ENCODE measurements at regions not wholly inside any gene's neighbourhood (a gene's known extent, or its start where the extent isn't known, plus 50 kb on each side); places are given as distances from the start of the nearest gene placed in this dataset.

GRCh38 chr3:22923711-22924110 lies 279.4 kb upstream of the UBE2E2 start:
- TF ChIP-seq GATA1 (IDR thresholded peaks at IDR 0.05; ENCODE audit: low read depth, low read length) (no peak), POLR2A (IDR thresholded peaks at IDR 0.05; ENCODE audit: low read length) (no peak)
- DNase-seq = no peak

GRCh38 chr3:22928216-22929110 lies 274.7 kb upstream of the UBE2E2 start:
- no peak for DNase-seq

GRCh38 chr3:22933051-22933840 lies 269.9 kb upstream of the UBE2E2 start:
- no peak for TF ChIP-seq GATA1 (IDR thresholded peaks at IDR 0.05; ENCODE audit: low read depth, low read length)
- no peak for TF ChIP-seq POLR2A (IDR thresholded peaks at IDR 0.05; ENCODE audit: low read length)
- DNase-seq = no peak

More at GRCh38 chr3:22928216-22929110, 274.7 kb upstream of the UBE2E2 start:
- no peak for TF ChIP-seq POLR2A (IDR thresholded peaks at IDR 0.05; ENCODE audit: low read length)
- TF ChIP-seq GATA1 (IDR thresholded peaks at IDR 0.05; ENCODE audit: low read depth, low read length) = no peak

DNA sequence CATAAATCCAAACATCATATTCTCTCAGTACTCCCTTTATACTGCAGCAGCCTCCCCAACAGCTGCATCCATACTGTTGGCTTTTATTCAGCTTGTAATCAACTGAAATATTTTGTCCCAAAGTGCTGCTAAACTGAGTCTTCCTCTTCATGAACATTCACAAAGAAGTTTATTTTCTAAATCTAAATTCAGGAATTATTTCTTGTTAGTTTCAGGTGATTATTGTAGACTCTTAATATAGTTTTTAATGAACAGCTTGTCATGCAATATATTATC lies 269.3 kb upstream of the UBE2E2 start:
- DNase-seq = no peak
- TF ChIP-seq GATA1 (IDR thresholded peaks at IDR 0.05; ENCODE audit: low read depth, low read length) = no peak
- no peak for TF ChIP-seq POLR2A (IDR thresholded peaks at IDR 0.05; ENCODE audit: low read length)

GRCh38 chr3:22935040-22935439 lies 268.1 kb upstream of the UBE2E2 start:
- DNase-seq = no peak
- TF ChIP-seq GATA1 (IDR thresholded peaks at IDR 0.05; ENCODE audit: low read depth, low read length) = no peak
- no peak for TF ChIP-seq POLR2A (IDR thresholded peaks at IDR 0.05; ENCODE audit: low read length)

DNA sequence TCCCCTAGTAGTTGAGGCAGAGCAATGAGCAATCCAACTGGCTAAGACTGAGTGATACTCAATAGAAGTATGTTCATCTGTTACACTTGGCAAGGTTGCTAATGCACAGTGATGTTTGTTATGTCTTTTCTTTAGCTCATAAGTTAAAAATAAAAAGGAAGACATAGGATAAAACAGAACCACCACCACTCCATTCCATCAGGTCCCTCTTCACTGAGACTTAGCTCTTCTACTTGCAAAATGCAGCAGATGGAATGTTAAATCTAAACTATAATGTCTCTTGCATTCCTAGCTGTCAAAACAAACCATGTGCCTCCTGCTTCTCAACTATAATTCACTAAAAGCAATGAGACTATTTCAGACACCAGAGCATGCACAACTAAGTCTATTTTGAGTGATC lies 265.6 kb upstream of the UBE2E2 start:
- no peak for DNase-seq
- no peak for TF ChIP-seq POLR2A (IDR thresholded peaks at IDR 0.05; ENCODE audit: low read length)
- no peak for TF ChIP-seq GATA1 (IDR thresholded peaks at IDR 0.05; ENCODE audit: low read depth, low read length)

DNA sequence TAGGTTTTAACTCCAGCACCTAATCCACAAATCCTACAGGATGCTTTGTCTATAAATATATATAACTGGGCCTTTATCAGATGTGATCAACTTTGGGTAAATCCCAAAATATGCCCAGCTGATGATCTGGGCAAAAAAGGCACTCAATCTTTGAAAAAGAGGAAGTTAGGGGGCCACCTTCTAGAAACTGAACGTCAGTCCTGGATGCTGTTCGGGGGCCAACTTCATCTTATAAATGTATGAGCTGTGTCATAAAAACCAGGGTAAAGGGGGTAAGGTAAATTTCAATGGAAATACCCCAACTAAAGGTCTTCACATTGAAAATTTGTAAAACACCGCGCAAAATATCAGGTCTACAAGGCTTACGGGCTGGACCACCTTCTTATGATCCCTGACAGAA lies 264.4 kb upstream of the UBE2E2 start:
- no peak for TF ChIP-seq POLR2A (IDR thresholded peaks at IDR 0.05; ENCODE audit: low read length)
- no peak for TF ChIP-seq GATA1 (IDR thresholded peaks at IDR 0.05; ENCODE audit: low read depth, low read length)
- DNase-seq = no peak

GRCh38 chr3:22939349-22939748 lies 263.8 kb upstream of the UBE2E2 start:
- no peak for TF ChIP-seq POLR2A (IDR thresholded peaks at IDR 0.05; ENCODE audit: low read length)
- TF ChIP-seq GATA1 (IDR thresholded peaks at IDR 0.05; ENCODE audit: low read depth, low read length) = no peak
- no peak for DNase-seq

GRCh38 chr3:22940285-22940684 lies 262.8 kb upstream of the UBE2E2 start:
- DNase-seq = no peak
- TF ChIP-seq POLR2A (IDR thresholded peaks at IDR 0.05; ENCODE audit: low read length) = no peak
- TF ChIP-seq GATA1 (IDR thresholded peaks at IDR 0.05; ENCODE audit: low read depth, low read length) = no peak

DNA sequence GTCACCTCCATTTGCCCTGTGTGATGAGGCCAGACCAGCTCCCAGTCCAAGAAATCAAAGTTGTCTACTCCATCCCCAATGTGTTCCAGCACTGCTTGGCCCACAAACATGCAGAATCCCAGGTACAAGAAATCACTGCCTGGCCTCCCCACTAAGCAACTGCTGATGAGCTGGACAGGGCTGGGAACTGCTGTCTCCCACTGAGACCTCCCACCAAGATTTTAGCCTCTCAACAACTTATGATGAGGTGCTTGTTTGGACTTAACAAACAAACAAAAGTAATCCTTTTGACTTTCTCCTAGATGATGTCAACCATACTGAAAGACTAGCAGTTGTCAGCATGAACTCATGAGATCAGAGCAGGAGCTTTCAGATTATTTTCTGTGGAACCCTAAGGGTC lies 260.1 kb upstream of the UBE2E2 start:
- TF ChIP-seq GATA1 (IDR thresholded peaks at IDR 0.05; ENCODE audit: low read depth, low read length) (no peak), POLR2A (IDR thresholded peaks at IDR 0.05; ENCODE audit: low read length) (no peak)

GRCh38 chr3:22947851-22948250 lies 255.3 kb upstream of the UBE2E2 start:
- no peak for TF ChIP-seq POLR2A (IDR thresholded peaks at IDR 0.05; ENCODE audit: low read length)
- no peak for TF ChIP-seq GATA1 (IDR thresholded peaks at IDR 0.05; ENCODE audit: low read depth, low read length)
- no peak for DNase-seq

More for the DNA sequence above, 260.1 kb upstream of the UBE2E2 start:
- no peak for DNase-seq

DNA sequence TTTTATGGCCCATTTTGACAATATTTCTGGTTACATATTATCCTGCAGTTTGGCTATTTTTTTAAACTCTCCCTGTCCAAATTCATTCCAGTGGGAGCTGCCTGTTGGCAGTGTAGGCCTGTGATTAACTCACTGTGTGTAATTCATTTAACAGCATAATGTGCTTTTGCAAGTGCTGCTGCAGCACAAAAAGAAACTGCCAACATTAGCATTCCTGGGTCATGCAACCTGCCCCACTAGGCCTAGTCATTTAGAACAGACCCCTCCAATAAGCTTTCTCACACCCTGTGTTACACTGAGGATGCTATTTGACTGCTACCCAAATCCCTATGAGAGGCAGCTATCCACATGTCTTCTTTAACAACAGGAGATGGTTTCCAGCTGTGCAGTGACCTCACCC lies 251.2 kb upstream of the UBE2E2 start:
- no peak for DNase-seq
- no peak for TF ChIP-seq GATA1 (IDR thresholded peaks at IDR 0.05; ENCODE audit: low read depth, low read length)
- TF ChIP-seq POLR2A (IDR thresholded peaks at IDR 0.05; ENCODE audit: low read length) = no peak

DNA sequence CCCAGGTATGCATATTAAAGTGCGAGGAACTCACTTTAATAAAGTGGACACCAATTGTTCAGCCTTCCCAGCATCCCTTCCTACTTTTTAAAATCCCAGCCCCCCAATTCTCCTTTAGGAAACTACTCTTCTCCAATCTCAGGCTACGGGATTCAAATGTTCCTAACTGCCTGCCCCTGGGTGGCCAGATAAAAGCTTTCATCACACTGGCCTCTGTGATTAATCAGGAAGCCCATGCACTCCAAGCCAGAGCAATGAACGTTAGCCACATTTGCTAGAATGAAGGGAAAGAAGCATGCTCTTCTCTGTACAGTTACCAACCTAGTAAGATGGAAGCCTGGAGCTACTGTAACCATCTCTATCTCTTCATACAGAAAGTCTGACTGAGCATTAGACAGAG lies 250.3 kb upstream of the UBE2E2 start:
- DNase-seq = no peak
- no peak for TF ChIP-seq POLR2A (IDR thresholded peaks at IDR 0.05; ENCODE audit: low read length)
- TF ChIP-seq GATA1 (IDR thresholded peaks at IDR 0.05; ENCODE audit: low read depth, low read length) = no peak

DNA sequence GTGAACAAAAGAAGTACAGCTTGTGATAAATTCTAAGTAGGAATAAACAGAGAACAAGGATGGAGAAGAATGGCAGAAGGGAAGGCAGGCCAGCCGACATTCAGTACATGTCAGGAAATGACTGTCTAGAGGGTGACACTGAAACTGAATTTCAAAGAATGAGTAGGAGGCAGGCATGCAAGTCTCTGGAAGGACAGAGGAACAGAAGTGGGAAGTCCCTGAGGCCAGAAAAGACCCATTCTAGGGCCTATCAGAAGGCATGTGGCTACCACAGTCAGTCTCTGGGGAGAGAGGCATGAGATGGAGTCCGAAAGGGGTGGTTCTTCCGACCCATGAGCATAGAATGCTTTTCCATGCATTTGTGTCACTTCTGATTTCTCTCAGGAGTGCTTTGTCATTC lies 243.5 kb upstream of the UBE2E2 start:
- no peak for TF ChIP-seq GATA1 (IDR thresholded peaks at IDR 0.05; ENCODE audit: low read depth, low read length)
- TF ChIP-seq POLR2A (IDR thresholded peaks at IDR 0.05; ENCODE audit: low read length) = no peak
- no peak for DNase-seq

All from erythroblast (primary cell).